ENCODE measurements at regions not wholly inside any gene's neighbourhood (a gene's known extent, or its start where the extent isn't known, plus 50 kb on each side); places are given as distances from the start of the nearest gene placed in this dataset.

- no peaks in the 10 kb centered on the region for H3F3A ChIP-seq (ENCODE audit: insufficient read depth, low read length)
- H3K4me1 ChIP-seq (ENCODE audit: insufficient read depth, low read length, severe bottlenecking): no peaks in the 10 kb centered on the region
- no peaks in the 10 kb centered on the region for H4K20me1 ChIP-seq (ENCODE audit: insufficient read depth, low read length)
- H3K27me3 ChIP-seq (ENCODE audit: insufficient read depth, low read length): no peaks in the 10 kb centered on the region
- H3K36me3 ChIP-seq (ENCODE audit: insufficient read depth, low read length): no peaks in the 10 kb centered on the region
- no peak overlapping the region for H2AFZ ChIP-seq (ENCODE audit: low read length)
- H3K9me3 ChIP-seq (ENCODE audit: low read length): peaks cover 9% of the 10 kb centered on the region
- no peaks in the 10 kb centered on the region for H3K9me2 ChIP-seq (ENCODE audit: low read depth, low read length)
- no peak overlapping the region for H3K27ac ChIP-seq (ENCODE audit: low read depth, low read length, poor library complexity, severe bottlenecking)
- no peak overlapping the region for H3K4me3 ChIP-seq (ENCODE audit: low read depth, low read length, poor library complexity, severe bottlenecking)
- TF ChIP-seq CTCF (IDR thresholded peaks at IDR 0.05; ENCODE audit: low read length) (no peak), EZH2 (IDR thresholded peaks at IDR 0.05; ENCODE audit: borderline replicate concordance, low read length) (no peak)
- H3K4me2 ChIP-seq (ENCODE audit: low read length): no peak overlapping the region
- H3K79me2 ChIP-seq (ENCODE audit: insufficient read depth, low read length): no peaks in the 10 kb centered on the region
- no peak overlapping the region for H3K9ac ChIP-seq (ENCODE audit: low read length)
Observed at GRCh38 chr12:46497739-46498138, 125.2 kb upstream of the SLC38A2 start.

GRCh38 chr12:46494424-46494823, 121.9 kb upstream of the SLC38A2 start:
- TF ChIP-seq EZH2 (IDR thresholded peaks at IDR 0.05; ENCODE audit: borderline replicate concordance, low read length): no peak
- no peak for TF ChIP-seq CTCF (IDR thresholded peaks at IDR 0.05; ENCODE audit: low read length)
- Histone ChIP-seq H3K9me3 (ENCODE audit: low read length) (no peaks in the 10 kb centered on the region), H3K9ac (ENCODE audit: low read length) (no peak overlapping the region), H3K9me2 (ENCODE audit: low read depth, low read length) (no peaks in the 10 kb centered on the region), H3F3A (ENCODE audit: insufficient read depth, low read length) (no peaks in the 10 kb centered on the region), H3K4me1 (ENCODE audit: insufficient read depth, low read length, severe bottlenecking) (no peaks in the 10 kb centered on the region), H4K20me1 (ENCODE audit: insufficient read depth, low read length) (no peaks in the 10 kb centered on the region), H3K27ac (ENCODE audit: low read depth, low read length, poor library complexity, severe bottlenecking) (no peak overlapping the region), H3K4me2 (ENCODE audit: low read length) (no peak overlapping the region), H3K36me3 (ENCODE audit: insufficient read depth, low read length) (no peaks in the 10 kb centered on the region), H2AFZ (ENCODE audit: low read length) (no peak overlapping the region), H3K79me2 (ENCODE audit: insufficient read depth, low read length) (no peaks in the 10 kb centered on the region), H3K4me3 (ENCODE audit: low read depth, low read length, poor library complexity, severe bottlenecking) (no peak overlapping the region), H3K27me3 (ENCODE audit: insufficient read depth, low read length) (no peaks in the 10 kb centered on the region)

GRCh38 chr12:46493834-46494181, 121.2 kb upstream of the SLC38A2 start:
- H3K9me2 ChIP-seq (ENCODE audit: low read depth, low read length): no peaks in the 10 kb centered on the region
- TF ChIP-seq EZH2 (IDR thresholded peaks at IDR 0.05; ENCODE audit: borderline replicate concordance, low read length) (no peak), CTCF (IDR thresholded peaks at IDR 0.05; ENCODE audit: low read length) (no peak)
- H3F3A ChIP-seq (ENCODE audit: insufficient read depth, low read length): no peaks in the 10 kb centered on the region
- no peaks in the 10 kb centered on the region for H3K27me3 ChIP-seq (ENCODE audit: insufficient read depth, low read length)
- H2AFZ ChIP-seq (ENCODE audit: low read length): no peak overlapping the region
- H4K20me1 ChIP-seq (ENCODE audit: insufficient read depth, low read length): no peaks in the 10 kb centered on the region
- H3K4me1 ChIP-seq (ENCODE audit: insufficient read depth, low read length, severe bottlenecking): no peaks in the 10 kb centered on the region
- H3K4me2 ChIP-seq (ENCODE audit: low read length): no peak overlapping the region
- H3K4me3 ChIP-seq (ENCODE audit: low read depth, low read length, poor library complexity, severe bottlenecking): no peak overlapping the region
- no peak overlapping the region for H3K9ac ChIP-seq (ENCODE audit: low read length)
- H3K9me3 ChIP-seq (ENCODE audit: low read length): no peaks in the 10 kb centered on the region
- H3K36me3 ChIP-seq (ENCODE audit: insufficient read depth, low read length): no peaks in the 10 kb centered on the region
- H3K27ac ChIP-seq (ENCODE audit: low read depth, low read length, poor library complexity, severe bottlenecking): no peak overlapping the region
- H3K79me2 ChIP-seq (ENCODE audit: insufficient read depth, low read length): no peaks in the 10 kb centered on the region
